ENCODE measurements at regions not wholly inside any gene's neighbourhood (a gene's known extent, or its start where the extent isn't known, plus 50 kb on each side); places are given as distances from the start of the nearest gene placed in this dataset.

DNA sequence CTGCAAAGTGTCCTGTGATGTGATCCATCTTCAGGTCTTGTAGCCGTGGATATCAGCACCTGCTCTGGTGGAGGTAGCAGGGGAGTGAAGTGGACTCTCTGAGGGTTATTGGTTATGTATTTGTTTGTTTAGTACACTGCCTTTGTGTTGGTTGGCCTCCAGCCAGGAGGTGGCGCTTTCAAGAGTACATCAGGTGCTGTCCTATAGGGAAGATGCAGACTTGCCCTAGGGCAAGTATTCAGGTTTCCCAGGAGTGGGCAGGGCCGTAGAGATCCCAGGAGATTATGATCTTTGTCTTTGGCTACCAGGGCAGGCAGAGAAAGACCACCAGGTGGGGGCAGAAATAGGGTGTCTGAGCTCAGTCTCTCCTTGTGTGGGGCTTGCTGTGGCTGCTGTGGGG, 411.8 kb downstream of the SOX11 start:
- TF ChIP-seq CTCF (IDR thresholded peaks at IDR 0.05) (no peak), POLR2A (IDR thresholded peaks at IDR 0.05; ENCODE audit: low read depth) (no peak), POLR2AphosphoS5 (IDR thresholded peaks at IDR 0.05) (no peak)
